ENCODE measurements at regions not wholly inside any gene's neighbourhood (a gene's known extent, or its start where the extent isn't known, plus 50 kb on each side); places are given as distances from the start of the nearest gene placed in this dataset.

DNA sequence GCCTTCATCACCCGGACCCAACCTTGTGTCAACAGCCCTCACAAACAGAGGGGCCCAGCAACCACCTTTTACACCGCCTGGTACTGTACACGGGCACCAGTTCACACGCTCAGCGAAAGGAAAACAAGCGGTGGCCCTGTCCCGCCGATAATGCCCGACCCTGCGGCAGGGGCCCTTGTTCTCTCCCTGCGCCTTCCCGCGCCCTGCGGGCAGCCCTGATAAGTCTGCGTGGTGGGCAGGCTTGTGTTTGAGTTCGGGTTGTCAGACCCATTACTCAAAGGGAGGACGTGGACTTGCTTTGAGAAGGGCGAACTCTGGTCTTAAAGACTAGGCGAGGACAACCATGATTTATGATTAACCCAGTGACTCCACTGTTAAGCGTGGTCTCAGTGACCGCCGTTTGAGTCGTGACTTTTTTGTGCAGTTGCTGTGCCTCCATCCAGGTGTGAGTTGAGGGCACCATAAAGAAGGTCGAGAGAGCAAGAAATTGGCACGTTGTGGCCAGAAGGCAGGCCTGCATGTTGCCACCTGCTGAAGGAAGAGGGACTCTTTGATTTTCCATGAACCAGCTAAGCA, 167.4 kb upstream of the GATA6 start (continued):
- 0 out of 2 replicates have a peak, but pooled peaks have one; percentile 5 for TF ChIP-seq HNF4G (IDR thresholded peaks at IDR 0.05; ENCODE audit: borderline replicate concordance, low read depth, low read length)
- 0 out of 2 replicates have a peak, but pooled peaks have one; percentile 38 for TF ChIP-seq HNF4G (CRISPR knock-in tag; IDR thresholded peaks at IDR 0.05; ENCODE audit: borderline replicate concordance, low read depth)
- TF ChIP-seq NCOA2 (CRISPR knock-in tag; IDR thresholded peaks at IDR 0.05), result peak; percentile 67
- TF ChIP-seq, protein P1, sequence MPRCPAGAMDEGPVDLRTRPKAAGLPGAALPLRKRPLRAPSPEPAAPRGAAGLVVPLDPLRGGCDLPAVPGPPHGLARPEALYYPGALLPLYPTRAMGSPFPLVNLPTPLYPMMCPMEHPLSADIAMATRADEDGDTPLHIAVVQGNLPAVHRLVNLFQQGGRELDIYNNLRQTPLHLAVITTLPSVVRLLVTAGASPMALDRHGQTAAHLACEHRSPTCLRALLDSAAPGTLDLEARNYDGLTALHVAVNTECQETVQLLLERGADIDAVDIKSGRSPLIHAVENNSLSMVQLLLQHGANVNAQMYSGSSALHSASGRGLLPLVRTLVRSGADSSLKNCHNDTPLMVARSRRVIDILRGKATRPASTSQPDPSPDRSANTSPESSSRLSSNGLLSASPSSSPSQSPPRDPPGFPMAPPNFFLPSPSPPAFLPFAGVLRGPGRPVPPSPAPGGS (CRISPR knock-in tag; IDR thresholded peaks at IDR 0.05), result no peak
- peak; percentile 64 for TF ChIP-seq HDAC2 (CRISPR knock-in tag; IDR thresholded peaks at IDR 0.05)
- TF ChIP-seq SP4 (CRISPR knock-in tag; IDR thresholded peaks at IDR 0.05), result peak; percentile 40; the same call in 1 of the 2 replicates
- TF ChIP-seq, protein P2, sequence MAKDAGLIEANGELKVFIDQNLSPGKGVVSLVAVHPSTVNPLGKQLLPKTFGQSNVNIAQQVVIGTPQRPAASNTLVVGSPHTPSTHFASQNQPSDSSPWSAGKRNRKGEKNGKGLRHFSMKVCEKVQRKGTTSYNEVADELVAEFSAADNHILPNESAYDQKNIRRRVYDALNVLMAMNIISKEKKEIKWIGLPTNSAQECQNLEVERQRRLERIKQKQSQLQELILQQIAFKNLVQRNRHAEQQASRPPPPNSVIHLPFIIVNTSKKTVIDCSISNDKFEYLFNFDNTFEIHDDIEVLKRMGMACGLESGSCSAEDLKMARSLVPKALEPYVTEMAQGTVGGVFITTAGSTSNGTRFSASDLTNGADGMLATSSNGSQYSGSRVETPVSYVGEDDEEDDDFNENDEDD (CRISPR knock-in tag; IDR thresholded peaks at IDR 0.05; ENCODE audit: borderline replicate concordance), result 0 out of 2 replicates have a peak, but pooled peaks have one; percentile 36
- peak; percentile 61; the same call in 1 of the 2 replicates for TF ChIP-seq ZNF350 (CRISPR knock-in tag; IDR thresholded peaks at IDR 0.05; ENCODE audit: borderline replicate concordance, low read depth)
- no peak for TF ChIP-seq SRF (IDR thresholded peaks at IDR 0.05; ENCODE audit: low read depth, low read length)
- TF ChIP-seq, protein P3, sequence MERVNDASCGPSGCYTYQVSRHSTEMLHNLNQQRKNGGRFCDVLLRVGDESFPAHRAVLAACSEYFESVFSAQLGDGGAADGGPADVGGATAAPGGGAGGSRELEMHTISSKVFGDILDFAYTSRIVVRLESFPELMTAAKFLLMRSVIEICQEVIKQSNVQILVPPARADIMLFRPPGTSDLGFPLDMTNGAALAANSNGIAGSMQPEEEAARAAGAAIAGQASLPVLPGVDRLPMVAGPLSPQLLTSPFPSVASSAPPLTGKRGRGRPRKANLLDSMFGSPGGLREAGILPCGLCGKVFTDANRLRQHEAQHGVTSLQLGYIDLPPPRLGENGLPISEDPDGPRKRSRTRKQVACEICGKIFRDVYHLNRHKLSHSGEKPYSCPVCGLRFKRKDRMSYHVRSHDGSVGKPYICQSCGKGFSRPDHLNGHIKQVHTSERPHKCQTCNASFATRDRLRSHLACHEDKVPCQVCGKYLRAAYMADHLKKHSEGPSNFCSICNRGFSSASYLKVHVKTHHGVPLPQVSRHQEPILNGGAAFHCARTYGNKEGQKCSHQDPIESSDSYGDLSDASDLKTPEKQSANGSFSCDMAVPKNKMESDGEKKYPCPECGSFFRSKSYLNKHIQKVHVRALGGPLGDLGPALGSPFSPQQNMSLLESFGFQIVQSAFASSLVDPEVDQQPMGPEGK (CRISPR knock-in tag; IDR thresholded peaks at IDR 0.05), result peak; percentile 45; the same call in 1 of the 2 replicates
- TF ChIP-seq ZFX (CRISPR knock-in tag; IDR thresholded peaks at IDR 0.05; ENCODE audit: low read depth), result peak; percentile 79
- TF ChIP-seq, protein P4, sequence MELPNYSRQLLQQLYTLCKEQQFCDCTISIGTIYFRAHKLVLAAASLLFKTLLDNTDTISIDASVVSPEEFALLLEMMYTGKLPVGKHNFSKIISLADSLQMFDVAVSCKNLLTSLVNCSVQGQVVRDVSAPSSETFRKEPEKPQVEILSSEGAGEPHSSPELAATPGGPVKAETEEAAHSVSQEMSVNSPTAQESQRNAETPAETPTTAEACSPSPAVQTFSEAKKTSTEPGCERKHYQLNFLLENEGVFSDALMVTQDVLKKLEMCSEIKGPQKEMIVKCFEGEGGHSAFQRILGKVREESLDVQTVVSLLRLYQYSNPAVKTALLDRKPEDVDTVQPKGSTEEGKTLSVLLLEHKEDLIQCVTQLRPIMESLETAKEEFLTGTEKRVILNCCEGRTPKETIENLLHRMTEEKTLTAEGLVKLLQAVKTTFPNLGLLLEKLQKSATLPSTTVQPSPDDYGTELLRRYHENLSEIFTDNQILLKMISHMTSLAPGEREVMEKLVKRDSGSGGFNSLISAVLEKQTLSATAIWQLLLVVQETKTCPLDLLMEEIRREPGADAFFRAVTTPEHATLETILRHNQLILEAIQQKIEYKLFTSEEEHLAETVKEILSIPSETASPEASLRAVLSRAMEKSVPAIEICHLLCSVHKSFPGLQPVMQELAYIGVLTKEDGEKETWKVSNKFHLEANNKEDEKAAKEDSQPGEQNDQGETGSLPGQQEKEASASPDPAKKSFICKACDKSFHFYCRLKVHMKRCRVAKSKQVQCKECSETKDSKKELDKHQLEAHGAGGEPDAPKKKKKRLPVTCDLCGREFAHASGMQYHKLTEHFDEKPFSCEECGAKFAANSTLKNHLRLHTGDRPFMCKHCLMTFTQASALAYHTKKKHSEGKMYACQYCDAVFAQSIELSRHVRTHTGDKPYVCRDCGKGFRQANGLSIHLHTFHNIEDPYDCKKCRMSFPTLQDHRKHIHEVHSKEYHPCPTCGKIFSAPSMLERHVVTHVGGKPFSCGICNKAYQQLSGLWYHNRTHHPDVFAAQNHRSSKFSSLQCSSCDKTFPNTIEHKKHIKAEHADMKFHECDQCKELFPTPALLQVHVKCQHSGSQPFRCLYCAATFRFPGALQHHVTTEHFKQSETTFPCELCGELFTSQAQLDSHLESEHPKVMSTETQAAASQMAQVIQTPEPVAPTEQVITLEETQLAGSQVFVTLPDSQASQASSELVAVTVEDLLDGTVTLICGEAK (IDR thresholded peaks at IDR 0.05), result no peak
- TF ChIP-seq, protein P4 (CRISPR knock-in tag; IDR thresholded peaks at IDR 0.05), result peak; percentile 83
